HG03460 (cell line): ENCODE measurements at regions not wholly inside any gene's neighbourhood (a gene's known extent, or its start where the extent isn't known, plus 50 kb on each side); places are given as distances from the start of the nearest gene placed in this dataset.

Source experiments
- ATAC-seq: cut with Tn5 transposase; IDR thresholded peaks from one replicate; pipeline ENCODE4 v1.9.1; 2021; ENCODE audit not compliant: unreplicated experiment

GRCh38 chr1:88421997-88422396 lies 262.1 kb upstream of the PKN2 start:
- ATAC-seq: no peak

GRCh38 chr1:88433556-88433955 lies 250.5 kb upstream of the PKN2 start:
- ATAC-seq: no peak

GRCh38 chr1:88434836-88435235 lies 249.2 kb upstream of the PKN2 start:
- no peak for ATAC-seq

- ATAC-seq: no peak
These were observed 243.1 kb upstream of the PKN2 start for GRCh38 chr1:88441022-88441421.

- no peak for ATAC-seq
These were observed 232.2 kb upstream of the PKN2 start for GRCh38 chr1:88451856-88452255.

GRCh38 chr1:88453295-88453694 lies 230.8 kb upstream of the PKN2 start:
- ATAC-seq: no peak

GRCh38 chr1:88454781-88455180 lies 229.3 kb upstream of the PKN2 start:
- ATAC-seq: no peak

- no peak for ATAC-seq
These were observed 228.3 kb upstream of the PKN2 start for GRCh38 chr1:88455621-88456256.

- ATAC-seq: no peak
These were observed 226.9 kb upstream of the PKN2 start for GRCh38 chr1:88457197-88457596.

- ATAC-seq: no peak
These were observed 223.1 kb upstream of the PKN2 start for GRCh38 chr1:88461007-88461406.

GRCh38 chr1:88462096-88462487 lies 222.0 kb upstream of the PKN2 start:
- no peak for ATAC-seq

GRCh38 chr1:88462488-88463261 lies 221.4 kb upstream of the PKN2 start:
- ATAC-seq: no peak

GRCh38 chr1:88463401-88463985 lies 220.6 kb upstream of the PKN2 start:
- no peak for ATAC-seq

GRCh38 chr1:88466011-88466410 lies 218.1 kb upstream of the PKN2 start:
- ATAC-seq: no peak

- ATAC-seq: no peak
These were observed 217.0 kb upstream of the PKN2 start for GRCh38 chr1:88466899-88467580.

- no peak for ATAC-seq
These were observed 211.8 kb upstream of the PKN2 start for GRCh38 chr1:88472298-88472697.

- ATAC-seq: no peak
These were observed 211.4 kb upstream of the PKN2 start for GRCh38 chr1:88472714-88473113.

- ATAC-seq: no peak
These were observed 209.3 kb upstream of the PKN2 start for GRCh38 chr1:88474555-88475304.

- no peak for ATAC-seq
These were observed 199.2 kb upstream of the PKN2 start for GRCh38 chr1:88484881-88485280.

- no peak for ATAC-seq
These were observed 195.8 kb upstream of the PKN2 start for GRCh38 chr1:88488237-88488636.

- no peak for ATAC-seq
These were observed 193.4 kb upstream of the PKN2 start for GRCh38 chr1:88490676-88491075.
